B cell (primary cell): ENCODE measurements at regions not wholly inside any gene's neighbourhood (a gene's known extent, or its start where the extent isn't known, plus 50 kb on each side); places are given as distances from the start of the nearest gene placed in this dataset.

ENCODE experiments used
- ATAC-seq: fragments of 200-7000 bp; cut with Tn5 transposase; one replicate; pipeline ENCODE4 v1.10.0; 2021; ENCODE audit warnings: low read depth, mild to moderate bottlenecking, moderate number of reproducible peaks, moderate library complexity
- CTCF ChIA-PET: fragments of 350-600 bp; sonication (Branson Sonifier 250); formaldehyde crosslinking; loops from one replicate; lab custom pipeline; 2021; ENCODE audit warnings: antibody characterized with exemption, inconsistent platforms; lab: Charles Lee
- POLR2A ChIA-PET: fragments of 350-600 bp; sonication (Branson Sonifier 250); formaldehyde crosslinking; loops from one replicate; lab custom pipeline; 2021; ENCODE audit warnings: antibody characterized with exemption; lab: Charles Lee
- DNase-seq: peaks from one replicate; pipeline ENCODE4 v3.0.0; 2013
- H2AFZ ChIP-seq: 2 replicates; pipeline ENCODE4 v1.6.1; 2012; ENCODE audit warnings: mild to moderate bottlenecking, low read depth, low read length; ENCODE audit not compliant: insufficient read depth, poor library complexity, severe bottlenecking
- H3K27ac ChIP-seq, 2 donors: 1 replicate in 1 of 2; 2 replicates in 1 of 2; pipeline ENCODE4 v1.5.1; 2012 to 2013; ENCODE audit warnings: low read length in 2 of 2, mild to moderate bottlenecking in 2 of 2, moderate library complexity in 1 of 2
- H3K27me3 ChIP-seq, 4 experiments: fragments of 200-600 bp in 1 of 4; sonication (generic) in 1 of 4; replicated peaks in 1 of 4; 1 replicate in 2 of 4; 2 replicates in 2 of 4; pipeline versions ENCODE4 v1.6.1 to v1.7.0; 2013 to 2016; ENCODE audit warnings: low read length in 3 of 4, mild to moderate bottlenecking in 2 of 4, mixed read lengths in 1 of 4, moderate library complexity in 1 of 4; ENCODE audit not compliant: insufficient read depth in 4 of 4, control insufficient read depth in 3 of 4; ENCODE audit errors: control extremely low read depth in 1 of 4
- H3K36me3 ChIP-seq, 2 experiments: replicated peaks in 1 of 2; 1 replicate in 1 of 2; 2 replicates in 1 of 2; pipeline versions ENCODE4 v1.6.1 to v1.7.1; 2013; ENCODE audit warnings: low read length in 1 of 2; ENCODE audit not compliant: insufficient read depth in 2 of 2, control insufficient read depth in 1 of 2; ENCODE audit errors: control extremely low read depth in 1 of 2, extremely low read depth in 1 of 2
- H3K4me1 ChIP-seq, 2 donors: fragments of 200-600 bp in 1 of 2; sonication (generic) in 1 of 2; 1 replicate in 1 of 2; 2 replicates in 1 of 2; pipeline versions ENCODE4 v1.5.1 to v1.6.1; 2013 to 2017; ENCODE audit warnings: low read length in 2 of 2; ENCODE audit not compliant: control insufficient read depth in 2 of 2, insufficient read depth in 2 of 2
- H3K4me2 ChIP-seq: replicated peaks from 2 replicates; pipeline ENCODE3; 2012; ENCODE audit warnings: mild to moderate bottlenecking, low read depth, low read length; ENCODE audit not compliant: poor library complexity, severe bottlenecking
- H3K4me3 ChIP-seq, 5 experiments: fragments of 200-600 bp in 1 of 5; sonication (generic) in 1 of 5; 1 replicate in 3 of 5; 2 replicates in 2 of 5; pipeline versions ENCODE4 v1.5.1 to v1.7.0; 2011 to 2016; ENCODE audit warnings: low read length in 4 of 5, mild to moderate bottlenecking in 4 of 5, low read depth in 2 of 5, control low read depth in 1 of 5, moderate library complexity in 1 of 5; ENCODE audit not compliant: insufficient read depth in 1 of 5; ENCODE audit errors: control extremely low read depth in 1 of 5, extremely low read depth in 1 of 5
- H3K79me2 ChIP-seq: fragments of 200-600 bp; sonication (generic); one replicate; pipeline ENCODE4 v1.6.0; 2016; ENCODE audit warnings: low read length; ENCODE audit not compliant: control insufficient read depth, insufficient read depth
- H3K9ac ChIP-seq: fragments of 200-600 bp; sonication (generic); 2 replicates; pipeline ENCODE4 v1.6.1; 2017; ENCODE audit warnings: mild to moderate bottlenecking, low read length, moderate library complexity
- H3K9me3 ChIP-seq, 3 donors: one replicate each; pipeline versions ENCODE4 v1.6.1 to v1.7.1; 2013; ENCODE audit warnings: low read length in 2 of 3; ENCODE audit not compliant: control insufficient read depth in 2 of 3, insufficient read depth in 1 of 3; ENCODE audit errors: control extremely low read depth in 1 of 3
- H4K20me1 ChIP-seq: 2 replicates; pipeline ENCODE4 v1.6.0; 2012; ENCODE audit warnings: mild to moderate bottlenecking, low read length; ENCODE audit not compliant: insufficient read depth, control insufficient read depth, poor library complexity, severe bottlenecking
- H3K27ac Mint-ChIP-seq: one replicate; pipeline ENCODE4 v1.8.0; 2021; ENCODE audit warnings: mixed read lengths
- H3K27me3 Mint-ChIP-seq: one replicate; pipeline ENCODE4 v1.8.0; 2021; ENCODE audit warnings: mixed read lengths
- H3K4me1 Mint-ChIP-seq: one replicate; pipeline ENCODE4 v1.8.0; 2021; ENCODE audit warnings: mixed read lengths
- H3K4me3 Mint-ChIP-seq: one replicate; pipeline ENCODE4 v1.8.0; 2021; ENCODE audit warnings: mixed read lengths
- H3K9me3 Mint-ChIP-seq: one replicate; pipeline ENCODE4 v1.8.0; 2022; ENCODE audit warnings: mixed read lengths; ENCODE audit not compliant: insufficient read depth
- EZH2 ChIP-seq: IDR thresholded peaks from 2 replicates; pipeline ENCODE4 v1.6.1; 2012; ENCODE audit warnings: borderline replicate concordance, low read depth, mild to moderate bottlenecking, moderate library complexity, low read length; ENCODE audit not compliant: insufficient read depth, poor library complexity, severe bottlenecking
- WGBS: methylation state at CpG from one replicate; pipeline ENCODE4 v1.1.5; 2013; ENCODE audit warnings: missing lambda C conversion rate; ENCODE audit not compliant: insufficient coverage; 5-methylcytosine and 5-hydroxymethylcytosine counted together
- intact Hi-C: fragments of 100-400 bp; cut with micrococcal nuclease; formaldehyde crosslinking; loops from one replicate; pipeline ENCODE4 v1.10.0; 2022
- TF ChIP-seq, protein P1 (sequence below): fragments of 200-600 bp; IDR thresholded peaks from one replicate; pipeline ENCODE4 v1.8.0; 2022; ENCODE audit warnings: antibody characterized with exemption, mild to moderate bottlenecking

DNA sequence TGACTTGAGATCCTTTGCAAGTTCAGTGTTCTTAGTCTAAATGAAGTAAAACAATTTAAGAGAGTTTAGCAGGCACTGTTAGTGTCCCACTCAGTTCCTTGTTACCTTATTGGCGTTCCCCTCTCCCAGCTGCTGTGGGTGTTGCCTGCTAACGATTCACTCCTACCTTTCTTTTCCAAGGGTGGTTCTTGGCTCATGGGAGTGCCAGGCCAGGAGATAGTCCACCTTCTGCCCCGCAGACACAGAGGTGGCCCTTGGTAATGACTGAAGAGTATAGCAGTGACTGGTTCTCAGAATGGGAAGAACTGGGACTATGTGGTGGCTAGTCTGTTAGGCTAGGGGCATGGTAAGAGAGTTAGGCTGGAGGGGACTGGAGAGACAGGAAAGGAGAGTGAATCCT lies 240.4 kb downstream of the EDEM1 start:
- DNase-seq, result no peak
- H3K36me3 ChIP-seq, result no peaks in the 10 kb centered on the region
- Mint-ChIP-seq H3K27me3 (peaks cover 5% of the 10 kb centered on the region), H3K9me3 (no peaks in the 10 kb centered on the region), H3K4me3 (no peak overlapping the region), H3K27ac (no peak overlapping the region), H3K4me1 (peaks cover 18% of the 10 kb centered on the region)
- H3K4me1 ChIP-seq, result peaks cover 15 to 21% of the 10 kb centered on the region in 2 donors
- TF ChIP-seq, protein P1, sequence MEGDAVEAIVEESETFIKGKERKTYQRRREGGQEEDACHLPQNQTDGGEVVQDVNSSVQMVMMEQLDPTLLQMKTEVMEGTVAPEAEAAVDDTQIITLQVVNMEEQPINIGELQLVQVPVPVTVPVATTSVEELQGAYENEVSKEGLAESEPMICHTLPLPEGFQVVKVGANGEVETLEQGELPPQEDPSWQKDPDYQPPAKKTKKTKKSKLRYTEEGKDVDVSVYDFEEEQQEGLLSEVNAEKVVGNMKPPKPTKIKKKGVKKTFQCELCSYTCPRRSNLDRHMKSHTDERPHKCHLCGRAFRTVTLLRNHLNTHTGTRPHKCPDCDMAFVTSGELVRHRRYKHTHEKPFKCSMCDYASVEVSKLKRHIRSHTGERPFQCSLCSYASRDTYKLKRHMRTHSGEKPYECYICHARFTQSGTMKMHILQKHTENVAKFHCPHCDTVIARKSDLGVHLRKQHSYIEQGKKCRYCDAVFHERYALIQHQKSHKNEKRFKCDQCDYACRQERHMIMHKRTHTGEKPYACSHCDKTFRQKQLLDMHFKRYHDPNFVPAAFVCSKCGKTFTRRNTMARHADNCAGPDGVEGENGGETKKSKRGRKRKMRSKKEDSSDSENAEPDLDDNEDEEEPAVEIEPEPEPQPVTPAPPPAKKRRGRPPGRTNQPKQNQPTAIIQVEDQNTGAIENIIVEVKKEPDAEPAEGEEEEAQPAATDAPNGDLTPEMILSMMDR, result no peak
- TF ChIP-seq EZH2, result no peak
- H4K20me1 ChIP-seq, result no peaks in the 10 kb centered on the region
- H3K27ac ChIP-seq, result no peak overlapping the region
- 94% methylated on average over 3 of the region's 3 CpGs for WGBS
- ChIA-PET CTCF (interaction anchor here (1.1 to 1.4 kb wide), 3 partner anchors 12 to 1372 kb away, joined by 3 to 4 read pairs (median 4); no protein-coding TSS in a partner anchor), POLR2A (no interaction called here)
- no peak overlapping the region for H3K9ac ChIP-seq
- no peak overlapping the region for H2AFZ ChIP-seq
- intact Hi-C loops, result loop anchor here (5.0 kb wide), 1 partner anchor 291 kb away; no protein-coding TSS in a partner anchor
- no peaks in the 10 kb centered on the region for H3K79me2 ChIP-seq
- no peaks in the 10 kb centered on the region for H3K9me3 ChIP-seq
- peaks cover 0 to 7% (median 0%) of the 10 kb centered on the region in 4 experiments for H3K27me3 ChIP-seq
- H3K4me3 ChIP-seq, result no peak overlapping the region
- no peak for ATAC-seq
- H3K4me2 ChIP-seq, result no peak overlapping the region

DNA sequence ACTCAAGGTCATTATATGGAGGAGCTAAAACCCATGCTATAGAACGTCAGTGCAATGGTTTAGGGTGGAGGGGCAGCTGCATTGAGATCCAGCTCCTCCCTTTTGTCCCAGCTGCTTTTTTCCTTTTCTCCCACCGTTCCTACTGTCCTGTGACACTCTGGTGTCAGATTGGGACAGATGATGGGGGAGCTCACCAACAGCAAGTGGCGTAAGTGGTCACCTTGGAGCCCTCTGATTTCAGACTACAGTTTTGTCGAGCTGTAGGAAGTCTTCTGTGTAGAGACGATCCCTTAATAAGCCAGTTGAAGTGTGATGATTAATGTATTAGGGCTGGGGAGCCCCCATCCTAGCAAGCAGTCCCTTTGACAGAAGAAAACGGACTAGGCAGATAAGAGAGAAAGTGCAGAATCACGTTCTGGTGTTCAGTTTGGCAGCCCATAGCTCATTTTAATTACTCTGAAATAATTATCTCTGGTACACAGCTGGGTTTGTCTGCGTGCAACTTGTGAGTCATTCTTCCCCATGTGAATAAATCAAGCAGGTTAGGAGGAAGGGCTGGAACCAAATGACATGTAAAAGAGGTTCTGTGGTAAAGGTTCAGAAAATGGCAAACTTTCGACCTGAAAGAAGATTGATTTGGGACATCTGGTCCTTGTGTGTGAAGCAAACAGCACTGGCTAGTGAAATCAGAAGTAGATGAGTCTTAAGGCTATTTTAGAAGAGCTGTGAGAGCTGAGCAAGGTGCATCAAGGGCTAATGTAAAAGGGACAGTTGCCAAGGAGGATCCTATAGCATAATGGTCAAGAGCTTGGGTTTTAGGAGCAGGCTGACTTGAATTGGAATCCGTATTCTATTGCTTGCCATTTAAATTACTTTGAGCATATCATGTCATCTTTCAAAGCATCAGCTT lies 241.4 kb downstream of the EDEM1 start:
- peaks cover 18% of the 10 kb centered on the region for H3K4me1 Mint-ChIP-seq
- peaks cover 0 to 7% (median 0%) of the 10 kb centered on the region in 4 experiments for H3K27me3 ChIP-seq
- no peaks in the 10 kb centered on the region for H3K9me3 ChIP-seq
- no peak overlapping the region for H3K4me3 Mint-ChIP-seq
- no peak overlapping the region for H3K27ac Mint-ChIP-seq
- ATAC-seq (no peak), DNase-seq (no peak)
- intact Hi-C loops, result loop anchor here (5.0 kb wide), 1 partner anchor 292 kb away; no protein-coding TSS in a partner anchor
- H3K4me2 ChIP-seq, result no peak overlapping the region
- H3K9me3 Mint-ChIP-seq, result no peaks in the 10 kb centered on the region
- no peaks in the 10 kb centered on the region for H4K20me1 ChIP-seq
- H3K27me3 Mint-ChIP-seq, result peaks cover 4% of the 10 kb centered on the region
- TF ChIP-seq, protein P1, result no peak
- no peak for TF ChIP-seq EZH2
- no peaks in the 10 kb centered on the region for H3K79me2 ChIP-seq
- H3K36me3 ChIP-seq, result no peaks in the 10 kb centered on the region
- no peak overlapping the region for H3K4me3 ChIP-seq
- ChIA-PET POLR2A (no interaction called here), CTCF (interaction anchor here (1.4 to 1.5 kb wide), 2 partner anchors 8 to 202 kb away, joined by 3 to 4 read pairs; no protein-coding TSS in a partner anchor)
- peak overlapping the region; percentile 52 for H2AFZ ChIP-seq
- H3K27ac ChIP-seq, result no peak overlapping the region
- H3K4me1 ChIP-seq, result peaks cover 15 to 18% of the 10 kb centered on the region in 2 donors
- 14% methylated on average over 7 of the region's 10 CpGs for WGBS
- no peak overlapping the region for H3K9ac ChIP-seq
